ENCODE measurements at regions not wholly inside any gene's neighbourhood (a gene's known extent, or its start where the extent isn't known, plus 50 kb on each side); places are given as distances from the start of the nearest gene placed in this dataset.

- no peak for DNase-seq (ENCODE audit: low read depth)
Measured at GRCh38 chr15:55026381-55026780, 170.4 kb downstream of the RSL24D1 start.

GRCh38 chr15:55017635-55018034 is 179.1 kb downstream of the RSL24D1 start:
- no peak for DNase-seq (ENCODE audit: low read depth)

DNA sequence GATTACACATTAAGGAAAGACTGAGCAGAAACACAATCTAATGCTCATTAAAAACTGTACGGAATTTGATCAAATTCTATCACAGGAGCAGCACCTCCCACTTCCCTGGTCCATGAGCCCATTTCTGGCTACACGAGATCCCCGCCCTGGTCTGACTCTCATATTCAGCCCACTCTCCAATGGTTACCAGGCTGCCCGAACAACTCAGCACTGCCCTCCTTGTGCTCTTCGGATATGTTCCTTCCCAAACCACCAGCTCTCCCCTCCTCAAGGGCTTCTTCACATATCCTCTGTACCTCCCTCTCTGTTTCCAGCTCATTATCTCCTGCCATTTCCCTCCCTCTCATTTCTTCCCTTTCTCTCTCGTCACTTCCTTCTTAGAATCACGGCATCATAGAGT is 180.5 kb downstream of the RSL24D1 start:
- DNase-seq (ENCODE audit: low read depth) = no peak

DNA sequence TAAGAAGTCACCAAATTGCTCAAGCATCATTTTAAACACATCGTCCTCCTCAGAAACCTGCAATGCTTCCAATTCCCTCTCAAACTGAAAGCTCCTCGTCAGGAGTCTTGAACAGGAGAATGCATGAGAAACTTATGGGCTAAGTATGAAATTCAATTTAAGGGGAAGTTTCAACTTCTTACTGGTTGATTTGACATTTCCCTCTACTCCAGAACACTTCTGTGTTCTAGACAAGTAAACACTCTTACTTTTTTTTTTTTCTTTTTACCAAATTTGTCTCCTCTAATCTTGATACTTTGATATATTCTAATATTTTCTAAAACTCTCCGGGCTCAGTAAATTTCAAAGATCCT is 181.7 kb downstream of the RSL24D1 start:
- DNase-seq (ENCODE audit: low read depth) = no peak

DNA sequence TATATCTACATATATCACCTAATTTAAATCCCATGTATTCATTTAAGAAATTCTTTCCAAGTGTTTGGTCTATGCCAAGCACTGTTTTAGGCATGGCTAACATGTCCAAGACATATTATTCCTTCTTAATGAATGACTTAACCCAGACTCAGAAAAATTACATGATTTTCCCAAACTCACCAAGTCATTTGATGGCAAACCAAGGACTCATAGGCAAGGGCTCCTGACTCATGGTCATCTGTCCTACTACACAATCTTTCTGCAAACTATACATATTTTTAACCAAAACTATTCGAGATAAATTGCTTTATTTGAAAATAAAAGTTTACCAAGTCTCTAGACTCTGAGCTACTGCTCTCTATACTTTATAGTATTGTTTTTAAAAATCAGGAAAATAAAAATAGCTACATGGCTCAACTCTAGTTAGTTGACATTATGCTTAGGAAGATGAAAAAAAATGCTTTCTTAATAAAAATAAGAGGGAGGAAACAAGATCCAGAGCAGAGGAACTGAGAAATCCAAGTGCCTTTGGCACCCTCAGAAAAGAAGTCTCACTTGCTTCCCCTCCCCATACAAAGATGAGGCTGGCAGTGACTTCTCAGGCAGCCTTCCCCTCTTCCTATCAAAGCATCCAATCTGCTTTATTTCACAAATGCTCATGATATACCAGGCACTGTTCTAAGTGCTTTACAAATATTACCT is 182.2 kb downstream of the RSL24D1 start:
- no peak for DNase-seq (ENCODE audit: low read depth)

- DNase-seq (ENCODE audit: low read depth) = no peak
Measured at GRCh38 chr15:55008421-55008820, 188.3 kb downstream of the RSL24D1 start.

- DNase-seq (ENCODE audit: low read depth) = no peak
Measured at GRCh38 chr15:55007561-55007960, 189.2 kb downstream of the RSL24D1 start.

- DNase-seq (ENCODE audit: low read depth) = no peak
Measured at GRCh38 chr15:55005679-55006078, 191.1 kb downstream of the RSL24D1 start.

DNA sequence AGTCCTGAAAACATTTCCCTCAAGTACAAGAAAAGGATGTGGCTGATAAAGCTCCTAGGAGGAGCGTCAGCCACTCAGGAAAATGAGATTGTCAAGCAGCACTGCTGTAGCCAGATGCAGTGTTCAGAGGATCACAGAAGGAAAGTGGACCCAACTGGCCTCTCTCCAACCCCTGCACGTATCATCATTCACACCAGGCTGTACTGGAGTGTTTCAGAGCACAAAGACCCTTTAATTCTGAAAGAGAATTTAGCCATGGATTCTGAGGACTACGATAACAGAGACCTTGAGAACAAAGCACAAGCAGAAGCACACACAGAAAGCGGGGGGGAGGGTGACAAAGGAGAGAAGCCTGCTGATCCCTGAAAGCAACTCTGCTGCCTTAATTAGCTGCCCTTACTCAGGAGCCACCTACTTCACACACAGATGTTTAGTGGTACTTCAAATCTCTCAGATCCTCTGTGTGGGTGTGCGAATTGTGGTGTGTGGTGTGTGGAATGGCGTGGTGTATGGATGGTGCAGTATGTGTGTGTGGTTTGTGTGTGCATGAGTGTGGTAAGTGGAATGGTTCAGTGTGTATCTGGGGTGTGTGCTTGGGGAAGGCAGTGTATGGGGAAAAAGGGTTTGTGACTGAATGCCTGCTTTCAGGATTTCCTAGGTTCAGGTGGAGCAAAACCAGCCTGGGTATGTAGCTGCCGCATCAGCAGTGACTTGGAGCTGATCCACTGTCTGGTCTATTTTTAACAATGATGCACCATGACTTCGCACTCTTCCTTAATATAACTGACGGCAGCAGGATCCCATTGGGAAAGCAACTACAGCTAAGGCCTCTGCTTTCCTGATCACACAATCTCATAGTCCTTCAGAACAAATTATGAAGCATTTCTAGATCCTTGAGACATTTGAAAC is 192.5 kb downstream of the RSL24D1 start:
- no peak for DNase-seq (ENCODE audit: low read depth)

DNA sequence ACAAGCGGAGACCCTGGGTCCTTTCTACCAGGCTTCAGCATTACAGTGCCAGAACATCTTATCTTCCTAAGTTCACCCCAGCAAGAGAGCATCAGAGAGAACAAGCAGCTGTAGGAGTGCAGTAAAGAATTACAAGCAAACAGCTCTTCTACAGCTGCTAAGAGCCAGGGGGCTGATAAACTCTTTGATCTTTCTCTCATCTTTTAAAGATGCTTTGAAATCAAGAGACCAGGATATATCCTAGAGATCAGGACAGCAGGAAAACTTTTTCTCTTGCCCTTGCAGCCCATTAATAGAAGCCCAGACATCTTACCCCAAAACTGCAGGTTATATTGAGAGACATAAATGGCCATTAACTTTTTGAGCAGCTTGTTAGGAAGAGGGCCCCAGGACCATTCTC is 198.1 kb downstream of the RSL24D1 start:
- no peak for DNase-seq (ENCODE audit: low read depth)

GRCh38 chr15:54990793-54991192 is 205.9 kb downstream of the RSL24D1 start:
- no peak for DNase-seq (ENCODE audit: low read depth)

DNA sequence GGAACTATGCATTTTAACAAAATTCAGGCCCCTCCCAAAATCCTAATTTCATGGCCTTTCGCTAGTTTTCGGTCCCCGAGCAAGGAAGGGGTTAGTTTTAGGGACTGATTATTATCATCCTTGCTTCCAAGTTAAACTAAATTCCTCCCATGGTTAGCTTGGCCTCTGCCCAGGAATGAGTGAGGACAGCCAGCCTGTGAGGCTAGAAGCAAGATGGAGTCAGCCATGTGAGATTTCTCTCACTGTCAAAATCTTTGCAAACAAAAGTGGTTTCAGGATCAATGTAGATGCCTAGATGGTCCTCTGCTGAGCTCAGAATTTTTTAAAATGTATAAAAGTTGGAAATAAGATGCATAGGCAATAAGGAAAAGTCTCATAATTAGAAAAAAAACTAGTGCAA is 208.9 kb downstream of the RSL24D1 start:
- DNase-seq (ENCODE audit: low read depth) = no peak

GRCh38 chr15:54979964-54980363 is 216.8 kb downstream of the RSL24D1 start:
- DNase-seq (ENCODE audit: low read depth) = no peak

- no peak for DNase-seq (ENCODE audit: low read depth)
Measured at GRCh38 chr15:54962637-54963036, 234.1 kb downstream of the RSL24D1 start.

DNA sequence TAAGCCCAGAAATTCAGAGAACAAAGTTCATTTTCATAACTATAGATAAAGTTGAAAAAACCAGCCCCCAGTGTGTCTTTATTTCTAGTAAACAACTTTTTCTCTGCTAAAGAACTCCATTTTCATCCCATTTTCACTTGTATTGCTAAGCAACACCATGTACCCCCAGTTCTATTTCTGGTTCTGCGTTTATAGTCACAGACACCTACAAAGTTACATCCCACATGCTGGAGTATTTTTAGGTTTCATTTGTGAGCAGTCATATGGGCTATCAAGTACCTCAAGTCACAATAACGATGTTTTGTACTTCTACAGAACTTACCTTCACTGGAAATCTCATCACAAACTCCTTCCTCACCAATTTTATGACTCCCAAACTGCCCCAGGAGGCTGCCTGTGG is 236.5 kb downstream of the RSL24D1 start:
- no peak for DNase-seq (ENCODE audit: low read depth)

DNA sequence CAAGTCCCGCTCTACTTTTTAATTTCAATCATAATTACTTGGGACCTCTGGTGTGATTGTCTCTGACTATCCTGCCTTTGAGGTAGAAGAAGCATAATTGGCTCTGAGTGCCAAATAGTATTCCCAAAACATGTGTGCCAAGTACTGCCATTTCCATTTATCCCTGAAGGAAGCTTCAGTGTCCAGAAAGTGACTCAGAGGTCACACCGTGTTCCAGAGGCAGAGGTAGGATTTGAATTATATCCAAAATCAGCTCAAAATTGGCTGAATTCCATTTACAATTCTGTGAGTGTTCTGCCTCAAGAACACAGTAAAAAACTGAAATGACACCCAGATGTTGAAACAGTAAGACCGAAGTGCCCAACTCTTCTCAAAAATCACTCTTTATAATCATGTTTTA is 255.3 kb downstream of the RSL24D1 start:
- DNase-seq (ENCODE audit: low read depth) = no peak

DNA sequence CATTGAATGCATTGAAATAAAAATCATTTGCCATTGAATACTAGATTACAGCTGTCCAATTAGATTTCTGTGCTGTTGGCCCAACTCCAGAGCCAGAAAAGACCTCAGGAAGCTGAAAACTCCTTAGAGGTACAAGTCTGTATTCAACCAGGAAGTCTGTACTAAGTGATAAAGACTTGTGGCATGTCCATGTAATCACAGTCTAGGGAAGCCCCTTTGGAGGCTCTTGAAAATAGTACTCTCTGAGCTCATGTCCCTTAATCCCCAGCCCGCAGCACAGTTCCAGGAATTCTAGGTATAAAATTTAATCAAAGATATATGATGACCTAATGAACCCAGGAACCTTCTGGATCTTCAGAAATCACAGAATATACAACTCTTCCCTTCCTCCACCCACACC is 279.4 kb downstream of the RSL24D1 start:
- DNase-seq (ENCODE audit: low read depth) = no peak

GRCh38 chr15:54915380-54915779 is 281.4 kb downstream of the RSL24D1 start:
- no peak for DNase-seq (ENCODE audit: low read depth)

- DNase-seq (ENCODE audit: low read depth) = no peak
Measured at GRCh38 chr15:54884312-54884711, 312.4 kb downstream of the RSL24D1 start.

- no peak for DNase-seq (ENCODE audit: low read depth)
Measured at GRCh38 chr15:54859982-54860381, 336.8 kb downstream of the RSL24D1 start.

DNA sequence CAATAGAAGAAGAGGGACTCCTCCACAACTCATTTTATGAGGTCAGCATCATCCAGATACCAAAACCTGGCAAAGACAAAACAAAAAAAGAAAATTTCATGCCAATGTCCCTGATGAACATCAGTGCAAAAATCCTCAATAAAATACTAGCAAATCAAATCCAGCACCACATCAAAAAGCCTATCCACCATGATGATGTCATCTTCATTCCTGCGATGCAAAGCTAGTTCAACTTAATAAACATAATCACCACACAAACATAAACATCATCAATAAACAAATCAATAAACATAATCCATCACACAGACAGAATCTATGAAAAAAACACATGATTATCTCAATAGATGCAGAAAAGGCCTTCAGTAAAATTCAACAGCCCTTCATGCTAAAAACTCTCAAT is 342.1 kb downstream of the RSL24D1 start:
- no peak for DNase-seq (ENCODE audit: low read depth)

- DNase-seq (ENCODE audit: low read depth) = no peak
Measured at GRCh38 chr15:54850101-54850500, 346.6 kb downstream of the RSL24D1 start.

DNA sequence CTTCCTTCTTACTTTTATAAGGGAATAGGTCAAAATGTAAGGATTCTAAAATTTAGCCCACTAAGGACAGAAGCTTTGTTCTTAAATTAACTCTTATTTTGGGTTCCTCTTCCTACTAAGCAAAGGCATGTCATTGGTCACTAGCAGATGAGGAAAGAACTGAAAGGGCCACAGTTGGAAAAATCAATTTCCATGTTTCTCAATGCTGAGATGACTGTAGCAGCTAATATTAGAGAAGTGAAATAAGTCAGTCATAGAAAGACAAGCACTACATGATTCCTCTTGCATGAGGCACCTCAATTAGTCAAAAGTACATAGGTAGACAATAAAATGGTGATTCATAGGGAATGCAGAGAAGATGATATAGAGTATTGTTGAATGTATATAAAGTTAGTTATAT is 353.7 kb downstream of the RSL24D1 start:
- DNase-seq (ENCODE audit: low read depth) = no peak
